HG03571 (cell line): ENCODE measurements at regions not wholly inside any gene's neighbourhood (a gene's known extent, or its start where the extent isn't known, plus 50 kb on each side); places are given as distances from the start of the nearest gene placed in this dataset.

Experiments used
- ATAC-seq: cut with Tn5 transposase; IDR thresholded peaks from one replicate; pipeline ENCODE4 v1.9.1; 2021; ENCODE audit not compliant: unreplicated experiment

DNA sequence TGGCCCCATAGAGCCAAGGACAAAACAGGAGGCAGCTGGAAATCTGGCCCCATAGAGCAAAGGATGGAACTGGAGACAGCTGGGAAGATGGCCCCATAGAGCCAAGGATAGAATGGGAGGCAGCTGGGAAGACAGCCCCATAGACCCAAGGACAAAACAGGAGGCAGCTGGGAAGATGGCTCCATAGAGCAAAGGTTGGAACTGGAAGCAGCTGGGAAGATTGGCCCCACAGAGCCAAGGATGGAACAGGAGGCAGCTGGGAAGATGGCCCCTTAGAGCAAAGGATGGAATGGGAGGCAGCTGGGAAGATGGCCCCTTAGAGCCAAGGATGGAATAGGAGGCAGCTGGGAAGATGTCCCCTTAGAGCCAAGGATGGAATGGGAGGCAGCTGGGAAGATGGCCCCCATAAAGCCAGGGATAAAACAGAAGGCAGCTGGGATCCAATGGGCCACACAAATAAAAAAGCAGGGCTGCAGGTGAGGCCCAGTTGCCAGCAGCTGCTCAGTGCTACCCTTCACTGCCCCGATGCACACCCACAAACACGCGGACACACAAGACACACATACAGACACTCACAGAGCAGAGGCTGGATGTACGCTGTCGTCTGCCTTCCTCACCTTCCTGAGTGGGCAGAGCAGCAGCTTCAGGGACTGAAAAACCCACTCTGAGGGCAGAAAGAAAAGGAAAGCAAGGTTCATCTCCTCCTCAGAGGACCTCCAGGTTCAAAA is 505.4 kb upstream of the MYT1L start:
- ATAC-seq = no peak

GRCh38 chr2:2834516-2835254 is 503.6 kb upstream of the MYT1L start:
- ATAC-seq = no peak

- ATAC-seq = no peak
Measured at GRCh38 chr2:2834105-2834504, 503.0 kb upstream of the MYT1L start.

GRCh38 chr2:2832657-2833056 is 501.6 kb upstream of the MYT1L start:
- ATAC-seq = no peak

GRCh38 chr2:2831633-2832032 is 500.6 kb upstream of the MYT1L start:
- no peak for ATAC-seq

DNA sequence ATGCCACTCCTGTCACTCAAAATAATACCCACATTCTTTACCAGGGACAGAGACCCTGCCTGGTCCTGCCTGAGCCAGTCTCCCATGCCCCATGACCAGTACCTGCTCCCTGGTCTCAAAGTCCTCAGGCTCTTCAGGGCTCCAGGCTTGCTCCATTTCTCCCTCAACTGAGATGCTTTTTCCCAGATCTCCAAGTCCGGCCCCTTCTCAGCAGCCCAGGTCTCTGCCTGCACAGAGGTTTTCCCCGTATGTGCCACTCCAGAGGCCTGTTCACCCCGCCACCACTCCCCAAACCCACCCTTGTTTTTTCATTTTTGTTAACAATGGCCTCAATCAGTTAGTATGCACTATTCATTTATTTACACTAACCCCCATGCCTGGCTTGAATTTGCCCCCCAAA is 499.5 kb upstream of the MYT1L start:
- no peak for ATAC-seq

DNA sequence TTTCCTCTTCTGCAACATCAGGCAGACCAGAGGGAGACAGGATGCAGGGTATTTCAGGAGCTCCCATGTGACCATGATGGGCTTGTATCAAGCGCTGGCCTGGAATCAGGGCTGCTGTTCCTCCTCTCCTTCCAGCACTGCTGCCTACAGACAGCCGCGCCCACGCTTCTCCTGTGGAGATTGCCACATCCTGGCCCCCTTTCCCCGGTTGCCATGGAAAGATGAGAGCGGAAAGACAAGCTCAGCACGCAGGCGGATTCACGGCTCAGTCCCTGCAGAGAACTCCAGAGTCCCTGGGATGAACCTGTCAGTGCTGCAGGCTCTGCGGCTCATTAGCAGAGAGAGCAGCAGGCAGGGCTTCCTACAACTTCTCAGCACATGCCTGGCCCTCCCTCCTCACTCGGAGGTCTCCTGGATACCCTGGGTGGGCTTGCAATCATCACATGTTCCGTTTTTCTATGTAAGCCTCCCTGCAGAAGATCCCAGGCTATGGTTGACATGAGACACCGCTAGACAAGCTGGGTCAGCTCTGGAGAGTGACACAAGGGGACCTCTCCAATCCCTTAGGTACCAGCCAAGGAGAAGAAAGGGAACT is 497.8 kb upstream of the MYT1L start:
- no peak for ATAC-seq

DNA sequence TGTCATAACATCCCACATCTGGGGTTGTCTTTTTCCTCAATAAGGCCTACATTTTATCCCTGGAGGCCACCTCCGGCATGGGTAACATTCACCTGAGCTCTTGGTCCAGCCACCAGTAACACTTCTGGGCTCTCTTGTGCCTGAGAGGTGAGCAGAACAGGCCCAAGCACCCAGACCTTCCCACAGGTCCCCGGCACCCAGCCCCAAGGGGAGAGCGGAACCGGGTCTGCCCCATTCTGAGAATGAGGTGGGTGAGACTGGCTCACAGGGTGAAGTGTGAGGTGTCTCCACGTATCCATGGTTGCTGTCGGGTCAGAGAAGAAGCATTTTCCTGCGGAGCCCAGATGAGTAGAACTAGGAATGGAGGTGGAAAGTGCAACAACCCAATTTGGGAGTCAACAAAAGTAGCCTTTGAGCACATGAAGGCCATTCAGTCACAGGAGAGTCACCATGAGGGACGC is 496.7 kb upstream of the MYT1L start:
- no peak for ATAC-seq

DNA sequence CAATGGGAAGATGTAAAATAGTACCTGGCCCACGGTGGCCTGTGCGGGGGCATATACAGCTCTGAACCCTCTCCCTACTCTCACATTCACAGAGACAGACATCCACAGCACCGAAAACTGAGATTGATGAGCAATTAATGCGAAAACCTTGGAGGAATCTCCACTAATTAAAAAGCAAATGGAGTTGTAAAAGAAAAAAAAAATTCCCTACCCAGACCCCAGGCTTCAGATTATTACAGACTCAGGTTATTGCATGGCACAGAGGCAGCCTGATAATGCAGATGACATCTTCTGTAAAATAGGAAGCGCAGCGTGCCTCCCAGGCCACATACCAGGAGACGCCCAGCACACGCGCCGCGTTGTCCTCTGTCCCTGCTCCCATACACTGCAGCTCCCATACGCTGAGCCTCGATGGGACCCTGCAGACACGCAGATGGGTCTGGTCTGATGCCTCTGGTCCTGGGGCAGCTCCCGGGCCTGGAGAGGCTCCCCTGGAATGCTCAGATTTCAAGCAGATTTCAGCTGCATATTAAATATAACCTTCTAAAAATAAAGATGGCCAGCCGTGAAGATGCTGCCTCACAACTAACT is 496.1 kb upstream of the MYT1L start:
- ATAC-seq = no peak

DNA sequence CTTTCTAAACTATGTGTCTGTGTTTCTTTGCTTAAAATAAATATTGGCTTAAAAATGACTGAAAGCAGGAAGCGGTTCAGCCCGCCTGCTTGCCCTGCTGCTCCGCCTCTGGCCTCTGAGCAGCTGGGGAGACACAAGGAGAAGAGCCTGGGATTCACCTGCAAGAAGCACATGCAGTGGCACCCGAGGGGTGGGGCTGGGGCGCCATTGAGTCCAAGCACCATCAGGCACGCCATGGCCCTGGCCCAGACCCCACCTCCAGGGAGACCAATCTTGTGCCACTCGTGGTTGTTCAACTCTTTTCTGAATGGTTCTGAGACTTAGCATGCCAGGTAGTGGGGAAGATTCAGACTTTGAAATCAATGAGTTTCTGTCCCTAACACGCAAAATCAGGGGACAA is 495.5 kb upstream of the MYT1L start:
- ATAC-seq = no peak

DNA sequence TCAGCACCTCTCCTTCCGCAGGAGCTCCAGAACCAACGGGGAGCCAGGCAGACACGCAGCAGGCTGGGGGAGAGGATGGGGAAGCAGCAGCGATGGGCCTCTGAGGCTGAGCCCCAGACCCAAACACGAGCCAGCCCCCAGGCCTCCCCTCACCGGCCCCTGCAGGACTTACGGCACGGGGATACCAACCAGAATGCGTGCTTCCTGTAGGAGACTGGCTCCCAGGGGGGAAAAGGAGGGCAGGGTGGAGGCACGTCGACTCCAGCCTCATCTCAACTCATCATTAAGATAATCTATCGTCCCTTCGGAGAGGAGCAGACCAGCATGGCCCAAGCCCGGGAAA is 495.1 kb upstream of the MYT1L start:
- ATAC-seq = no peak

- ATAC-seq = no peak
Measured at GRCh38 chr2:2825516-2826208, 494.6 kb upstream of the MYT1L start.

- no peak for ATAC-seq
Measured at GRCh38 chr2:2825062-2825461, 494.0 kb upstream of the MYT1L start.

GRCh38 chr2:2824588-2824987 is 493.5 kb upstream of the MYT1L start:
- ATAC-seq = no peak

GRCh38 chr2:2823061-2823753 is 492.1 kb upstream of the MYT1L start:
- no peak for ATAC-seq

DNA sequence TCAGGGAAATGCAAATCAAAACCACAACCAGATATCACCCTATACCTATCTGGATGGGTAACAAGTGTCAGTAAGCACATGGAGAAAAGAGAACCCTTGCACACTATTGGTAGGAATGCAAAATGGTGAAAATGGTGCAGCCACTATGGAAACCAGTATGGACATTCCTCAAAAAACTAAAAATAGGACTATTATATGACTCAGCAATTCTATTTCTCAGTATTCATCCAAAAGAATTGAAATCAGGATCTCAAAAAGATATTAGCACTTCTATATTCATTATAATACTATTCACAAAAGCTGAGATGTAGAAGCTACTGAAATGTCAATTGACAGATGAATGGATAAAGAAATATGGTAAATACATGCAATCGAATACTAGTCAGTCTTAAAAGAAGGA is 491.1 kb upstream of the MYT1L start:
- ATAC-seq = no peak

- no peak for ATAC-seq
Measured at GRCh38 chr2:2812648-2813047, 481.6 kb upstream of the MYT1L start.

DNA sequence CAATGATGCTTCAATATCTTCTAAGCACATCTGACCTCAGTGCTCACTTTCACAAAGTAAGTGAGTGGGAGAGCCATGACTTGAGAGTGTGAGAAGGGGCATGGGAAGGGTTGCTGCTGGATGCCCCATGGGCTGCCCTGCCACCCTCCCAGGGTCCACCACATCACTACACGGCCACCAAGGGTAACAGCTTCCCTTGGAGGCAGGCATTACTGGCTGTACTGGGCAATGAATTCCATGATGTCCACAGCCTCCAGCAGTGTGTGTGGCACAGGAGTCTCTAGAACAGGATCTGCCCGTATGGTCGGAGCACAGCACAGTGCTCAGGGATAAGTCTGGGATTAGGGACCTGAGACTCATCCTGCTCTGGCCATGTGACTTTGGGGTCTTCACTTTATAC is 481.0 kb upstream of the MYT1L start:
- ATAC-seq = no peak

DNA sequence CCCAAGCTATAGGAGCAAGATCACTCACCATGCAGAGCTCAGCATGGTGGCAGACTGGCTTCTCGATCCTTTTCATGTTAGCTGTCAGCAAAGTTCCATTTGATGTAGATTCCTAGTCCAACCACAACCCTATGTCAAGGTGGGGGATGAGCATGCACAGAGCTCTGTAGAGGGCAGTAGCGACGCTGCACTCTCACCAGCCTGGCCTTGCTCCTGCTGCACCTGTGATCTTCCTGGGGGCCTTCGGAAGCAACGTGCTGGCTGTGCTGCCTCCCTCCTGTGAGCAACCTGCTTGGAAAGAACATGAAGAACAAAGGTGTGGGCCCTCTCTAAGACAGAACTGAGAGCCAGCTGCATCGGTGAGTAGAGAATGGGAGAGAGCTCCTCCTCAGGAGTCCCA is 479.4 kb upstream of the MYT1L start:
- ATAC-seq = no peak

GRCh38 chr2:2809771-2810170 is 478.7 kb upstream of the MYT1L start:
- no peak for ATAC-seq

- no peak for ATAC-seq
Measured at GRCh38 chr2:2808551-2809058, 477.5 kb upstream of the MYT1L start.
